Progenitor cell of endocrine pancreas (in vitro differentiated cells): ENCODE measurements at regions not wholly inside any gene's neighbourhood (a gene's known extent, or its start where the extent isn't known, plus 50 kb on each side); places are given as distances from the start of the nearest gene placed in this dataset.

Source experiments
- DNase-seq: peaks from one replicate; pipeline ENCODE4 v3.0.0; 2021; ENCODE audit warnings: low spot score; ENCODE audit not compliant: unreplicated experiment
- H3K27ac Mint-ChIP-seq: 2 replicates; pipeline ENCODE4 v1.8.0; 2021; ENCODE audit warnings: mild to moderate bottlenecking, moderate library complexity, mixed read lengths
- H3K27me3 Mint-ChIP-seq: 2 replicates; pipeline ENCODE4 v1.8.0; 2021; ENCODE audit warnings: mixed read lengths
- H3K36me3 Mint-ChIP-seq: 2 replicates; pipeline ENCODE4 v1.8.0; 2022; ENCODE audit warnings: mixed read lengths; ENCODE audit not compliant: insufficient read depth
- H3K4me1 Mint-ChIP-seq: 2 replicates; pipeline ENCODE4 v1.8.0; 2021; ENCODE audit warnings: low read depth, mixed read lengths
- H3K4me3 Mint-ChIP-seq: 2 replicates; pipeline ENCODE4 v1.8.0; 2021; ENCODE audit warnings: low read depth, mild to moderate bottlenecking, moderate library complexity, mixed read lengths
- H3K9me3 Mint-ChIP-seq: 2 replicates; pipeline ENCODE4 v1.8.0; 2021; ENCODE audit warnings: low read depth, mixed read lengths
- TF ChIP-seq, protein P1 (sequence below): fragments of 200-600 bp; sonication (generic); IDR thresholded peaks from one replicate; pipeline ENCODE4 v1.5.0; 2021; ENCODE audit warnings: antibody characterized with exemption, mild to moderate bottlenecking; ENCODE audit not compliant: unreplicated experiment

DNA sequence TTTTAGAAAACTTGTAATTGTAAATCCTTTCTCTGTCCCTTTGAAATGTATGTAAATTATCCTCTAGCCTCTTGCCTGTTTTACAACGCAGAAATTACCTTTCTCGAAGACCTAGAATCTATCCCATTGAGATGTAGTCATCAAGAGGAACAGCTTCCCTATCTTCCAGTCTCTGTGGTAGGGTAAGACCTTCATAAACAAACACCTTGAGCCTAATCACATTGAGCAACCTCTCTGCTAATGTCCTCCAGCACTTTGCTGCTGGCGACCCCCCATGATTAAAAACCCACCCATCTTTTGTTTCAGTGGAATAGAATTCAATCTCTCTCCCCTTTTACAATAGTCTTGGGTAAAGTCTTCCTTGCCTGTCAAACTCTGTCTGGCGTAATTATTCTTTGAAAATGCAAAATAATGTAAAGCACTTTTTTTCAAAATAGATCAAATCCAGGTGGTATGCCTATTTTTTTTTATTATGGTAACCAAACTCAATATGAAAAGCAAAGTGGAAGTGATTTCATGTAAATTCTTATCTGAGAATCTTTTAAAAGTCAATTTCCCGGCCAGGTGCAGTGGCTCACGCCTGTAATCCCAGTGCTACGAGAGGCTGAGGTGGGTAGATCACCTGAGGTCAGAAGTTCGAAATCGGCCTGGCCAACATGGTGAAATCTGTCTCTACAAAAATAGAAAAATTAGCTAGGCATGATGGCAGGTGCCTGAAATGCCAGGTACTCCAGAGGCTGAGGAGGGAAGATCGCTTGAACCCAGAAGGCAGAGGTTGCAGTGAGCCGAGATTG is 237.9 kb downstream of the GRXCR1 start:
- Mint-ChIP-seq H3K27ac (no peak overlapping the region), H3K4me3 (no peak overlapping the region), H3K36me3 (no peaks in the 10 kb centered on the region), H3K27me3 (no peaks in the 10 kb centered on the region), H3K9me3 (no peaks in the 10 kb centered on the region), H3K4me1 (peaks cover 16% of the 10 kb centered on the region)
- TF ChIP-seq, protein P1, sequence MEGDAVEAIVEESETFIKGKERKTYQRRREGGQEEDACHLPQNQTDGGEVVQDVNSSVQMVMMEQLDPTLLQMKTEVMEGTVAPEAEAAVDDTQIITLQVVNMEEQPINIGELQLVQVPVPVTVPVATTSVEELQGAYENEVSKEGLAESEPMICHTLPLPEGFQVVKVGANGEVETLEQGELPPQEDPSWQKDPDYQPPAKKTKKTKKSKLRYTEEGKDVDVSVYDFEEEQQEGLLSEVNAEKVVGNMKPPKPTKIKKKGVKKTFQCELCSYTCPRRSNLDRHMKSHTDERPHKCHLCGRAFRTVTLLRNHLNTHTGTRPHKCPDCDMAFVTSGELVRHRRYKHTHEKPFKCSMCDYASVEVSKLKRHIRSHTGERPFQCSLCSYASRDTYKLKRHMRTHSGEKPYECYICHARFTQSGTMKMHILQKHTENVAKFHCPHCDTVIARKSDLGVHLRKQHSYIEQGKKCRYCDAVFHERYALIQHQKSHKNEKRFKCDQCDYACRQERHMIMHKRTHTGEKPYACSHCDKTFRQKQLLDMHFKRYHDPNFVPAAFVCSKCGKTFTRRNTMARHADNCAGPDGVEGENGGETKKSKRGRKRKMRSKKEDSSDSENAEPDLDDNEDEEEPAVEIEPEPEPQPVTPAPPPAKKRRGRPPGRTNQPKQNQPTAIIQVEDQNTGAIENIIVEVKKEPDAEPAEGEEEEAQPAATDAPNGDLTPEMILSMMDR: no peak
- no peak for DNase-seq

DNA sequence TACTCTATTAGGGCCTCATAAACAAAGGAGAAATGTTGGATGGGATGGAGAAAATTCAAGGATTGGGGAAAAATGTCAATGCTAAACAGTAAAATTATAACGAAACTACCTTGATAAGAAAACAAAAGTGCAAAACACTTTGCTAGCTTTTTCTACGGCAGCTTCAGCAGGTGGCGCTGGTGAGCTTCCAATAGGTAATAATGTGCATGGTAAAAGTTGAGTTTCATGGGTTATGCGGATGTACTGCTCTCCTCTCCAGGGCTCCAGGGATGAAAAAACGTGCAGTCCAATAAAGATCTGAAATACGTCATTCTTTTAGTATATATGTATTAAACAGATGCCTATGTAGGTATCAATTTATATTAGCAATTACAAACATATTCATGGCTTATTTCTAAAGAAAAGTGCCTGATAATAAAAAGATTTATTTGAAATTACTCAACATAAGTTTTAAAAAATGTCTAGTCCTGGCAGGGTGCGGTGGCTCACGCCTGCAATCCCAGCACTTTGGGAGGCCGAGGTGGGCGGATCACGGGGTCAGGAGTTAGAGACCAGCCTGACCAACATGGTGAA is 239.6 kb downstream of the GRXCR1 start:
- Mint-ChIP-seq H3K9me3 (no peaks in the 10 kb centered on the region), H3K36me3 (no peaks in the 10 kb centered on the region), H3K27ac (no peak overlapping the region), H3K4me1 (peaks cover 16% of the 10 kb centered on the region), H3K27me3 (no peaks in the 10 kb centered on the region), H3K4me3 (no peak overlapping the region)
- TF ChIP-seq, protein P1: peak; percentile 95
- DNase-seq: peak; percentile 49

DNA sequence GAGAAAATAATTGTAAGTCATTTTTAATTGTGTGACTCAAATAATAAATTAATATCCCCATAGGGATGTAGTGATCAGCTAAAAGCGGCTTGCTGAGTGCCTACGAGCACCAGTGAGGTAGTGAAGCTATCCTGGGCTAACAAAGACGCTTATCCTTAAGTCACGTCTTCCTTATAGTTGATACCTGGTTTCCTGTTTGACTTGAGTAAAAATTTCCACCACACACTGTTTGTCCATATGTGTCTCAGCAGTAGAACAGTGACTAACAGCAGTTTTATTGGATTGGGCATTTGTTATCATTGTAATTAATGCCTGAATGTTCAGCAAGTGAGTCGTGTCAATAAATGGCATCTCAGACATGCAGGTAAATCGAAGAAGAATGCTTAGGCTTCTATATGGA is 241.1 kb downstream of the GRXCR1 start:
- Mint-ChIP-seq H3K9me3 (peaks cover 4% of the 10 kb centered on the region), H3K4me1 (peaks cover 16% of the 10 kb centered on the region), H3K27me3 (no peaks in the 10 kb centered on the region), H3K27ac (no peak overlapping the region), H3K36me3 (no peaks in the 10 kb centered on the region), H3K4me3 (no peak overlapping the region)
- TF ChIP-seq, protein P1: no peak
- DNase-seq: no peak

DNA sequence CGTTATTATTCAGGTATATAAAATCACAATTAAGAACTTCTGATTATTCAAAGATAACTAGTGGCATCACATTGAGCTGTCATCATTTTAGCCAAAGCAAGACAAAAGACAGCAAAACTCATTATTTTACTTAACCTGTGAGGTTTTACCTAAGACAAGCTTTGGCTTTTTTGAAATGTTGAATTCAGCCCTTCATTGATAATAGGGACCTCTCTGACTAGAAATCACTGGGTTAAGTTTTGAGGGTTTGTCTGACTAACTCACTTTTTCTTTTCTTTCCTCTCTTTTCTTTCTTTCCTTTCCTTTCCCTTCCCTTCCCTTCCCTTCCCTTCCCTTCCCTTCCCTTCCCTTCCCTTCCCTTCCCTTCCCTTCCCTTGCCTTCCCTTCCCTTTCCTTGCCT is 244.2 kb downstream of the GRXCR1 start:
- no peak for DNase-seq
- TF ChIP-seq, protein P1: no peak
- Mint-ChIP-seq H3K36me3 (no peaks in the 10 kb centered on the region), H3K4me3 (no peak overlapping the region), H3K9me3 (peaks cover 18% of the 10 kb centered on the region), H3K27me3 (no peaks in the 10 kb centered on the region), H3K4me1 (peaks cover 13% of the 10 kb centered on the region), H3K27ac (no peak overlapping the region)

DNA sequence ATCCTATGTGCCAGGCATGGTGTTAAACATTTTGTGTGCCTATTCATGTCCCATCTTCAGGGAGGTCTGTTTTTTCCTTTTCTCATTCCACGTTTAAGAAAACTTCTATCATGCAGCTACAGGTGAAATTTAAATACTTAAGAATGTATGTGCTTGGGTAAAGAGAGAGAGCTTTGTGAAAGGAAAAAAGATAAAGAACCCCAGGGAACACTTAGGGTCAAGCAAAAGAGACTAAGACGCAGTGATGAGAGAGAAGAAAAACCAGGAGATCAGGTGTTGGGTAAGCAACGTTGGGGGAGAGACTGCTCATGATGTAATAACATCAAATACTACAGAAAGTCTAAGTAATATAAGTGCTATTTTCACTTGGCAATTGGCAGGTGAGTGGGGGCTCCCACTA is 253.7 kb downstream of the GRXCR1 start:
- Mint-ChIP-seq H3K27me3 (no peaks in the 10 kb centered on the region), H3K27ac (no peak overlapping the region), H3K36me3 (no peaks in the 10 kb centered on the region), H3K4me1 (peaks cover 1% of the 10 kb centered on the region), H3K4me3 (no peak overlapping the region), H3K9me3 (peaks cover 4% of the 10 kb centered on the region)
- TF ChIP-seq, protein P1: no peak
- no peak for DNase-seq
